Peyer's patch (tissue), 4 donors: ENCODE measurements at regions not wholly inside any gene's neighbourhood (a gene's known extent, or its start where the extent isn't known, plus 50 kb on each side); places are given as distances from the start of the nearest gene placed in this dataset.

Experiments used
- POLR2A ChIP-seq, 2 donors: fragments of 450-650 bp; IDR thresholded peaks; one replicate each; pipeline ENCODE4 v1.5.1; 2017; ENCODE audit warnings: antibody characterized with exemption in 2 of 2, mild to moderate bottlenecking in 2 of 2, moderate library complexity in 2 of 2
- TF ChIP-seq, protein P1 (sequence below), 6 experiments: fragments of 450-650 bp in 4 of 6; fragments of 200-600 bp in 2 of 6; sonication (generic) in 1 of 6; IDR thresholded peaks; one replicate each; pipeline ENCODE4 v1.5.1; 2017 to 2019; ENCODE audit warnings: antibody characterized with exemption in 6 of 6, mild to moderate bottlenecking in 3 of 6, moderate library complexity in 1 of 6

- TF ChIP-seq, protein P1, sequence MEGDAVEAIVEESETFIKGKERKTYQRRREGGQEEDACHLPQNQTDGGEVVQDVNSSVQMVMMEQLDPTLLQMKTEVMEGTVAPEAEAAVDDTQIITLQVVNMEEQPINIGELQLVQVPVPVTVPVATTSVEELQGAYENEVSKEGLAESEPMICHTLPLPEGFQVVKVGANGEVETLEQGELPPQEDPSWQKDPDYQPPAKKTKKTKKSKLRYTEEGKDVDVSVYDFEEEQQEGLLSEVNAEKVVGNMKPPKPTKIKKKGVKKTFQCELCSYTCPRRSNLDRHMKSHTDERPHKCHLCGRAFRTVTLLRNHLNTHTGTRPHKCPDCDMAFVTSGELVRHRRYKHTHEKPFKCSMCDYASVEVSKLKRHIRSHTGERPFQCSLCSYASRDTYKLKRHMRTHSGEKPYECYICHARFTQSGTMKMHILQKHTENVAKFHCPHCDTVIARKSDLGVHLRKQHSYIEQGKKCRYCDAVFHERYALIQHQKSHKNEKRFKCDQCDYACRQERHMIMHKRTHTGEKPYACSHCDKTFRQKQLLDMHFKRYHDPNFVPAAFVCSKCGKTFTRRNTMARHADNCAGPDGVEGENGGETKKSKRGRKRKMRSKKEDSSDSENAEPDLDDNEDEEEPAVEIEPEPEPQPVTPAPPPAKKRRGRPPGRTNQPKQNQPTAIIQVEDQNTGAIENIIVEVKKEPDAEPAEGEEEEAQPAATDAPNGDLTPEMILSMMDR (IDR thresholded peaks at IDR 0.05) = no peak
- no peak for TF ChIP-seq POLR2A (IDR thresholded peaks at IDR 0.05)
Observed at GRCh38 chr11:112457532-112457931, 196.9 kb upstream of the PLET1 start.
